ENCODE measurements at regions not wholly inside any gene's neighbourhood (a gene's known extent, or its start where the extent isn't known, plus 50 kb on each side); places are given as distances from the start of the nearest gene placed in this dataset.
"Not testable (repeated sequence)": the region's sequence is repeated elsewhere in the genome, so short reads cannot be mapped to it uniquely, and the experiment has no call there.

DNA sequence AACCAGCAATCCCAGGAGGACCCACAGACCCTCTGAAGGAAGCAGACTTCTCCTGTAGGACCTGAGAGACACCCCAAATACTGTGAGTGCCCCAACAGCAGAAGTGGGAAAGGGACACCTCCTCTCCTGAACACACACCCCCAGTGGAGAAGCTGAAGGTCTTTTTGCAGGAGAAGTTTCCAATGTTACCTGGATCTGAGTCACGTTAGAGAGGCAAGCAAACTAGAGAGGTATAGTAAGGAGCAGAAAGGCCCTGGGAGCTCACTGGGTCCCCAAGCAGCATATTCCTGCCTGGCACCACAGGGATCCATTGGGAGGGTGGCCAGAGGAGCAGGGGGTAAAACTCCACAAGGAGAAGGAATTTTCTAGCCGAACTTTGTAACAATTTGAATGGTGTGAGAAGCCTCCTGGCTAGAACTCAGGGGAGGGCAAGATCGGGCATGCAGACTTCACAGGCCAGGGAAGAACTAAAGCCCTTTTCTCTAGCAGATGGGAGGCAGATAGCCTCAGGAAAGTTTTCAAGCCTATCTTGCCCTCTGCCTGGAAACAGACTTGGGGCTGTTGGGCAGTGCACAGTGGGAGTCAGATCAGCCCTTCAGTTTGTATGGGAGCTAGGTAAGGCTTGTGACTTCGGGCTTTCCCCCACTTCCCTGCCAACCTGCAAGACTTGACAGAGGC is 68.2 kb upstream of the SSTR4 start:
- intact Hi-C loops (cut with micrococcal nuclease; ENCODE audit: unreplicated experiment): no loop called here
- DNase-seq (ENCODE audit: low spot score) (no peak), FAIRE-seq (no peak), ATAC-seq (no peak)
- Histone ChIP-seq H3K4me3 (replicated peaks in 1 of 3; ENCODE audit: insufficient read depth in 1 of 3, low read depth in 2 of 3, low read length in 3 of 3) (no peak overlapping the region), H4K20me1 (ENCODE audit: insufficient read depth, low read length) (no peaks in the 10 kb centered on the region), H3K4me1 (ENCODE audit: insufficient read depth, low read length) (no peaks in the 10 kb centered on the region), H3K36me3 (replicated peaks in 1 of 2; ENCODE audit: control insufficient read depth in 1 of 2, insufficient read depth in 2 of 2, low read length in 2 of 2) (no peaks in the 10 kb centered on the region), H3K27me3 (ENCODE audit: control insufficient read depth in 1 of 2, insufficient read depth in 2 of 2, low read length in 2 of 2) (peaks cover 0 to 10% of the 10 kb centered on the region in 2 experiments; a peak in 2 of 5 replicates), H3K27ac (ENCODE audit: extremely low read length, insufficient read depth, low read length) (no peak overlapping the region), H3K9me3 (ENCODE audit: low read length) (no peaks in the 10 kb centered on the region), H3K79me2 (ENCODE audit: insufficient read depth, low read length) (no peaks in the 10 kb centered on the region), H3K4me2 (ENCODE audit: low read depth, low read length) (no peak overlapping the region), H3K9ac (ENCODE audit: insufficient read depth, low read depth, low read length) (no peak overlapping the region), H2AFZ (ENCODE audit: low read length) (no peak overlapping the region)
- in situ Hi-C loops (cut with HindIII; ENCODE audit: extremely low pct_ligation_motif_present, low pct_unique_long_range_greater_than_20kb): no loop called here
- BruUV-seq (replicated peaks): no TSS peak
- WGBS (ENCODE audit: low lambda C conversion rate): 10% methylated on average over 4 of the region's 4 CpGs
- no peak for TF ChIP-seq KLF12 (CRISPR knock-in tag; IDR thresholded peaks at IDR 0.05; ENCODE audit: borderline replicate concordance)
- TF ChIP-seq MYNN (CRISPR knock-in tag; IDR thresholded peaks at IDR 0.05; ENCODE audit: low read depth): no peak
- TF ChIP-seq ELF3 (CRISPR knock-in tag; IDR thresholded peaks at IDR 0.05): no peak
- TF ChIP-seq, protein P1, sequence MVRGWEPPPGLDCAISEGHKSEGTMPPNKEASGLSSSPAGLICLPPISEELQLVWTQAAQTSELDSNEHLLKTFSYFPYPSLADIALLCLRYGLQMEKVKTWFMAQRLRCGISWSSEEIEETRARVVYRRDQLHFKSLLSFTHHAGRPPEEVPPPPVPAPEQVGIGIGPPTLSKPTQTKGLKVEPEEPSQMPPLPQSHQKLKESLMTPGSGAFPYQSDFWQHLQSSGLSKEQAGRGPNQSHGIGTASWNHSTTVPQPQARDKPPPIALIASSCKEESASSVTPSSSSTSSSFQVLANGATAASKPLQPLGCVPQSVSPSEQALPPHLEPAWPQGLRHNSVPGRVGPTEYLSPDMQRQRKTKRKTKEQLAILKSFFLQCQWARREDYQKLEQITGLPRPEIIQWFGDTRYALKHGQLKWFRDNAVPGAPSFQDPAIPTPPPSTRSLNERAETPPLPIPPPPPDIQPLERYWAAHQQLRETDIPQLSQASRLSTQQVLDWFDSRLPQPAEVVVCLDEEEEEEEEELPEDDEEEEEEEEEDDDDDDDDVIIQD (CRISPR knock-in tag; IDR thresholded peaks at IDR 0.05; ENCODE audit: low read depth): no peak
- no peak for TF ChIP-seq TCF7L2 (IDR thresholded peaks at IDR 0.05; ENCODE audit: low read depth, low read length)
- TF ChIP-seq NR2F2 (IDR thresholded peaks at IDR 0.05; ENCODE audit: borderline replicate concordance, low read depth): no peak
- no peak for TF ChIP-seq DR1 (CRISPR knock-in tag; IDR thresholded peaks at IDR 0.05)
- no peak for TF ChIP-seq NR2F1 (CRISPR knock-in tag; IDR thresholded peaks at IDR 0.05)
- ChIA-PET CTCF (ENCODE audit: low intra/inter-chr PET ratio, low total read pairs) (no interaction called here), POLR2A (no interaction called here)

DNA sequence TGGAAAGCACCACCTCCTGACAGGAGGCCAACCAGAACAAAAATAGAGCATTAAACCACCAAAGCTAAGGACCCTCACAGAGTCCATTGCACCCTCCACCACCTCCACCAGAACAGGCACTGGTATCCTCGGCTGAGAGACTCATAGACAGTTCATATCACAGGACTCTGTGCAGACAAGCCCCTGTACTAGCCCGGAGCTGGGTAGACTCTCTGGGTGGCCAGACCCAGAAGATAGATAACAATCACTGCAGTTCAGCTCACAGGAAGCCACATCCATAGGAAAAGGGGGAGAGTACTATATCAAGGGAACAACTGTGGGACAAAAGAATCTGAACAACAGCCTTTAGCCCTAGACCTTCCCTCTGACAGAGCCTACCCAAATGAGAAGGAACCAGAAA is 67.4 kb upstream of the SSTR4 start:
- H3K9me3 ChIP-seq (ENCODE audit: low read length); H3K9ac ChIP-seq (ENCODE audit: insufficient read depth, low read depth, low read length); ATAC-seq; H3K79me2 ChIP-seq (ENCODE audit: insufficient read depth, low read length); CTCF ChIA-PET (ENCODE audit: low intra/inter-chr PET ratio, low total read pairs); H3K4me2 ChIP-seq (ENCODE audit: low read depth, low read length); H4K20me1 ChIP-seq (ENCODE audit: insufficient read depth, low read length); FAIRE-seq; H3K36me3 ChIP-seq (replicated peaks in 1 of 2; ENCODE audit: control insufficient read depth in 1 of 2, insufficient read depth in 2 of 2, low read length in 2 of 2); POLR2A ChIA-PET; H3K4me1 ChIP-seq (ENCODE audit: insufficient read depth, low read length); H3K27ac ChIP-seq (ENCODE audit: extremely low read length, insufficient read depth, low read length); in situ Hi-C loops (cut with HindIII; ENCODE audit: extremely low pct_ligation_motif_present, low pct_unique_long_range_greater_than_20kb); H3K4me3 ChIP-seq (replicated peaks in 1 of 3; ENCODE audit: insufficient read depth in 1 of 3, low read depth in 2 of 3, low read length in 3 of 3); H2AFZ ChIP-seq (ENCODE audit: low read length); intact Hi-C loops (cut with micrococcal nuclease; ENCODE audit: unreplicated experiment); H3K27me3 ChIP-seq (ENCODE audit: control insufficient read depth in 1 of 2, insufficient read depth in 2 of 2, low read length in 2 of 2); BruUV-seq (replicated peaks); DNase-seq (ENCODE audit: low spot score): not testable (repeated sequence)
- 0% methylated on average over 2 of the region's 2 CpGs for WGBS (ENCODE audit: low lambda C conversion rate)

DNA sequence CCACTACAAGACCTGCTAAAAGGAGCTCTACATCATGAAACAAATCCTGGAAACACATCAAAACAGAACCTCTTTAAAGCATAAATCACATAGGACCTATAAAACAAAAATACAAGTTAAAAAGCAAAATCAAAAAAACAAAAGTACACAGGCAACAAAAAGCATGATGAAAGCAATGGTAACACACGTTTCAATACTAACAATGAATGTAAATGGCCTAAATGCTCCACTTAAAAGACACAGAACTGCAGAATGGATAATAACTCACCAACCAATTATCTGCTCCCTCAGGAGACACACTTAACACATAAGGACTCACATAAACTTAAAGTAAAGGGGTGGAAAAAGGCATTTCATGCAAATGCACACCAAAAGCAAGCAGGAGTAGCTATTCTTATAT is 66.1 kb upstream of the SSTR4 start:
- BruUV-seq (replicated peaks); ATAC-seq: not testable (repeated sequence)

More for the DNA sequence above, 66.1 kb upstream of the SSTR4 start:
- H3K27me3 ChIP-seq (ENCODE audit: control insufficient read depth in 1 of 2, insufficient read depth in 2 of 2, low read length in 2 of 2); H3K4me1 ChIP-seq (ENCODE audit: insufficient read depth, low read length); H3K27ac ChIP-seq (ENCODE audit: extremely low read length, insufficient read depth, low read length); H3K79me2 ChIP-seq (ENCODE audit: insufficient read depth, low read length); H3K9ac ChIP-seq (ENCODE audit: insufficient read depth, low read depth, low read length); intact Hi-C loops (cut with micrococcal nuclease; ENCODE audit: unreplicated experiment); H3K36me3 ChIP-seq (replicated peaks in 1 of 2; ENCODE audit: control insufficient read depth in 1 of 2, insufficient read depth in 2 of 2, low read length in 2 of 2); FAIRE-seq; DNase-seq (ENCODE audit: low spot score); H4K20me1 ChIP-seq (ENCODE audit: insufficient read depth, low read length); CTCF ChIA-PET (ENCODE audit: low intra/inter-chr PET ratio, low total read pairs); H3K4me2 ChIP-seq (ENCODE audit: low read depth, low read length); H3K4me3 ChIP-seq (replicated peaks in 1 of 3; ENCODE audit: insufficient read depth in 1 of 3, low read depth in 2 of 3, low read length in 3 of 3); H3K9me3 ChIP-seq (ENCODE audit: low read length); in situ Hi-C loops (cut with HindIII; ENCODE audit: extremely low pct_ligation_motif_present, low pct_unique_long_range_greater_than_20kb); POLR2A ChIA-PET; H2AFZ ChIP-seq (ENCODE audit: low read length): not testable (repeated sequence)
- WGBS (ENCODE audit: low lambda C conversion rate): 0% methylated on average over 1 of the region's 1 CpG

Data from HepG2 (cell line).